ENCODE measurements at regions not wholly inside any gene's neighbourhood (a gene's known extent, or its start where the extent isn't known, plus 50 kb on each side); places are given as distances from the start of the nearest gene placed in this dataset.

DNA sequence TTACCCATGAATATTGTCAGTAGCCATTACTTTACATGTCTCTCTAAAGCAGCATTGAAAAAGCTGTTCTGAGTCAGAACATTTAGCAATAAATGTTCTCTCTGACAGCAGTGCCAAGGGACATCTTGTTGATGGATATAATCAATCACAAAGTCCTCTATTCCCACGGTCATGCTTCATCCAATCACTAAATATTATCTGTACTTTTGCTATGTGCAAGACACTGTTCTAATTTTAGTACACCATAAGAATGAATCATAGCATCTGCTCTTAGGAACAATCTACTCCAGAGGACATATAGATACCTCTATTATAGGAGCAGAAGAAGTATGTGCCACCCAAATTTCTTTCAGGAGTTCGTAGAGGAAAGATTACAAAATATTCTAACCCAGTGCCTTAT is 142.5 kb upstream of the MBNL1 start:
- Histone ChIP-seq H3K36me3 (ENCODE audit: control insufficient read depth in 2 of 4, insufficient read depth in 4 of 4, low read length in 3 of 4) (no peaks in the 10 kb centered on the region), H4K20me1 (replicated peaks in 1 of 2; ENCODE audit: control insufficient read depth in 1 of 2, insufficient read depth in 2 of 2, low read length in 2 of 2) (no peaks in the 10 kb centered on the region), H3K4me3 (ENCODE audit: extremely low read depth in 1 of 4, insufficient read depth in 2 of 4, low read depth in 3 of 4, low read length in 4 of 4) (no peak overlapping the region), H3K27me3 (replicated peaks in 1 of 4; ENCODE audit: control insufficient read depth in 3 of 4, extremely low read depth in 1 of 4, insufficient read depth in 3 of 4, low read length in 3 of 4) (no peaks in the 10 kb centered on the region), H3K79me1 (ENCODE audit: low read depth, low read length) (no peaks in the 10 kb centered on the region), H3K56ac (replicated peaks; ENCODE audit: insufficient read length, low read depth, low read length) (no peak overlapping the region), H3K9ac (replicated peaks in 1 of 4; ENCODE audit: extremely low read depth in 1 of 4, low read depth in 3 of 4, low read length in 3 of 4) (no peak overlapping the region), H3K4me1 (replicated peaks in 1 of 4; ENCODE audit: control insufficient read depth in 3 of 4, insufficient read depth in 4 of 4, low read length in 3 of 4) (no peaks in the 10 kb centered on the region), H3K27ac (ENCODE audit: low read depth, low read length) (no peak overlapping the region), H4K8ac (ENCODE audit: extremely low read depth, insufficient read depth, low read length) (no peak overlapping the region), H2BK15ac (ENCODE audit: low read length) (no peak overlapping the region), H2BK12ac (ENCODE audit: low read depth, low read length) (no peak overlapping the region), H3K4me2 (ENCODE audit: insufficient read depth in 1 of 2, low read depth in 2 of 2, low read length in 2 of 2) (no peak overlapping the region), H3K79me2 (ENCODE audit: control insufficient read depth in 1 of 2, insufficient read depth in 2 of 2, low read length in 2 of 2) (no peaks in the 10 kb centered on the region), H2BK5ac (ENCODE audit: low read depth, low read length) (no peak overlapping the region), H2AK5ac (ENCODE audit: low read depth, low read length) (no peak overlapping the region), H2BK120ac (replicated peaks; ENCODE audit: low read depth, low read length) (no peak overlapping the region), H3K23me2 (ENCODE audit: low read depth, low read length) (no peaks in the 10 kb centered on the region), H4K5ac (ENCODE audit: insufficient read length, low read depth, low read length) (no peak overlapping the region), H3K14ac (ENCODE audit: insufficient read length) (no peak overlapping the region), H3K23ac (ENCODE audit: insufficient read length) (no peak overlapping the region), H3K9me3 (ENCODE audit: insufficient read depth in 2 of 2, low read depth in 1 of 2, low read length in 1 of 2) (no peaks in the 10 kb centered on the region), H3K18ac (ENCODE audit: extremely low read depth, low read length) (no peak overlapping the region), H3K4ac (replicated peaks; ENCODE audit: insufficient read length, low read depth, low read length) (no peak overlapping the region), H2BK20ac (ENCODE audit: low read length) (no peak overlapping the region), H4K91ac (replicated peaks; ENCODE audit: insufficient read length, low read length) (no peak overlapping the region), H2AFZ (ENCODE audit: low read length) (no peak overlapping the region)
- ChIA-PET CTCF (ENCODE audit: partially characterized antibody) (interaction anchor here (0.6 kb wide), 1 partner anchor 320 kb away, joined by 4 read pairs; no protein-coding TSS in a partner anchor), POLR2A (ENCODE audit: partially characterized antibody) (no interaction called here)
- 91% methylated on average over 2 of the region's 2 CpGs; no CpG with 5 or more reads in 1 of the 2 experiments for WGBS, 2 experiments (ENCODE audit: extremely low coverage in 1 of 2, insufficient coverage in 1 of 2, insufficient read length in 1 of 2, insufficient replicate concordance in 2 of 2, low coverage in 1 of 2, low lambda C conversion rate in 2 of 2, missing lambda C conversion rate in 1 of 2)
- FAIRE-seq (no peak), DNase-seq (ENCODE audit: low read depth in 1 of 2, low spot score in 2 of 2) (no peak)
- TF ChIP-seq POU5F1 (IDR thresholded peaks at IDR 0.05; ENCODE audit: low read depth, low read length), result no peak
